ENCODE measurements at regions not wholly inside any gene's neighbourhood (a gene's known extent, or its start where the extent isn't known, plus 50 kb on each side); places are given as distances from the start of the nearest gene placed in this dataset.

DNA sequence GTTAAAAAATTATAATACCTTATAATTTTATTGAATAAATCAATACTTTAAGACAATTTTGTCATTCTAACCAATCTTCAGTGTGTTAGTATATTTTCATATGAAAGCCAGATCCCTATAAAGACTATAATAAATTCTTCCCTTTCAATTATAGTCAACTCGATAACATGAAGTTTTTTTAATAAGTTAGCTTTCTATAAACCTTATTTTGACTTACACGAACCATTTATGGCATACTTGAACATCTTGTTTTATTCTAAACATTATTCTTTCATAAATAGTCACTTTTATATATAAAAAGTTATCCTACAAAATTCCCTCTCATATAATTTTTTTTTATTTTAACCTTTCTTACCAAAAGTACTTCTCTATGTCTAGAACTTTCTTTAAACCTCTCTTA is 1002.3 kb downstream of the TMEM121 start:
- Histone ChIP-seq H4K20me1 (replicated peaks; ENCODE audit: control insufficient read depth, extremely low read depth, insufficient read depth, low read length) (no peaks in the 10 kb centered on the region), H3K27ac (ENCODE audit: insufficient read depth, low read depth, low read length) (no peak overlapping the region), H3K9me1 (replicated peaks; ENCODE audit: control insufficient read depth, extremely low read depth, insufficient read depth, low read length) (no peaks in the 10 kb centered on the region), H3K9ac (replicated peaks; ENCODE audit: extremely low read depth, insufficient read depth, low read length) (no peak overlapping the region), H3K4me1 (ENCODE audit: control insufficient read depth, extremely low read depth, insufficient read depth, low read length) (no peaks in the 10 kb centered on the region), H3K9me3 (replicated peaks; ENCODE audit: control insufficient read depth, insufficient read depth, low read length) (no peaks in the 10 kb centered on the region), H2AFZ (ENCODE audit: low read depth, low read length) (no peak overlapping the region), H3K36me3 (ENCODE audit: control insufficient read depth in 2 of 2, extremely low read depth in 1 of 2, insufficient read depth in 2 of 2, low read length in 2 of 2) (no peaks in the 10 kb centered on the region), H3K4me3 (replicated peaks in 1 of 3; ENCODE audit: insufficient read depth in 1 of 3, low read depth in 1 of 3, low read length in 3 of 3) (no peak overlapping the region), H3K27me3 (ENCODE audit: control insufficient read depth in 2 of 2, insufficient read depth in 2 of 2, low read length in 2 of 2) (no peaks in the 10 kb centered on the region), H3K4me2 (ENCODE audit: insufficient read depth, low read length) (no peak overlapping the region), H3K79me2 (ENCODE audit: control insufficient read depth, insufficient read depth, low read length) (no peaks in the 10 kb centered on the region)
- TF ChIP-seq EZH2 (IDR thresholded peaks at IDR 0.05; ENCODE audit: borderline replicate concordance, low read depth, low read length, severe bottlenecking) (no peak), MYC (IDR thresholded peaks at IDR 0.05; ENCODE audit: low read depth, low read length) (no peak), JUN (IDR thresholded peaks at IDR 0.05; ENCODE audit: borderline replicate concordance, insufficient read depth, insufficient read length, low read depth) (no peak), POLR2A (IDR thresholded peaks at IDR 0.05; ENCODE audit: low read depth, low read length) (no peak), GATA2 (IDR thresholded peaks at IDR 0.05; ENCODE audit: insufficient read depth, insufficient read length, low read depth, low read length) (no peak)
- TF ChIP-seq, protein P1, sequence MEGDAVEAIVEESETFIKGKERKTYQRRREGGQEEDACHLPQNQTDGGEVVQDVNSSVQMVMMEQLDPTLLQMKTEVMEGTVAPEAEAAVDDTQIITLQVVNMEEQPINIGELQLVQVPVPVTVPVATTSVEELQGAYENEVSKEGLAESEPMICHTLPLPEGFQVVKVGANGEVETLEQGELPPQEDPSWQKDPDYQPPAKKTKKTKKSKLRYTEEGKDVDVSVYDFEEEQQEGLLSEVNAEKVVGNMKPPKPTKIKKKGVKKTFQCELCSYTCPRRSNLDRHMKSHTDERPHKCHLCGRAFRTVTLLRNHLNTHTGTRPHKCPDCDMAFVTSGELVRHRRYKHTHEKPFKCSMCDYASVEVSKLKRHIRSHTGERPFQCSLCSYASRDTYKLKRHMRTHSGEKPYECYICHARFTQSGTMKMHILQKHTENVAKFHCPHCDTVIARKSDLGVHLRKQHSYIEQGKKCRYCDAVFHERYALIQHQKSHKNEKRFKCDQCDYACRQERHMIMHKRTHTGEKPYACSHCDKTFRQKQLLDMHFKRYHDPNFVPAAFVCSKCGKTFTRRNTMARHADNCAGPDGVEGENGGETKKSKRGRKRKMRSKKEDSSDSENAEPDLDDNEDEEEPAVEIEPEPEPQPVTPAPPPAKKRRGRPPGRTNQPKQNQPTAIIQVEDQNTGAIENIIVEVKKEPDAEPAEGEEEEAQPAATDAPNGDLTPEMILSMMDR (IDR thresholded peaks at IDR 0.05; ENCODE audit: extremely low read depth in 1 of 2, insufficient read depth in 1 of 2, low read depth in 1 of 2, low read length in 2 of 2): no peak
- TF ChIP-seq, protein P2, sequence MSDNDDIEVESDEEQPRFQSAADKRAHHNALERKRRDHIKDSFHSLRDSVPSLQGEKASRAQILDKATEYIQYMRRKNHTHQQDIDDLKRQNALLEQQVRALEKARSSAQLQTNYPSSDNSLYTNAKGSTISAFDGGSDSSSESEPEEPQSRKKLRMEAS (IDR thresholded peaks at IDR 0.05; ENCODE audit: insufficient read depth, insufficient read length): no peak
- ChIA-PET POLR2A (no interaction called here), CTCF (no interaction called here)
- no peak for DNase-seq (ENCODE audit: low read depth, low spot score)
- BruUV-seq (replicated peaks): no TSS peak
- dilution Hi-C loops (cut with MboI; ENCODE audit: extremely low pct_ligation_motif_present, low sequenced_read_pairs): no loop called here
- intact Hi-C loops (cut with micrococcal nuclease): no loop called here
- no peak for FAIRE-seq

DNA sequence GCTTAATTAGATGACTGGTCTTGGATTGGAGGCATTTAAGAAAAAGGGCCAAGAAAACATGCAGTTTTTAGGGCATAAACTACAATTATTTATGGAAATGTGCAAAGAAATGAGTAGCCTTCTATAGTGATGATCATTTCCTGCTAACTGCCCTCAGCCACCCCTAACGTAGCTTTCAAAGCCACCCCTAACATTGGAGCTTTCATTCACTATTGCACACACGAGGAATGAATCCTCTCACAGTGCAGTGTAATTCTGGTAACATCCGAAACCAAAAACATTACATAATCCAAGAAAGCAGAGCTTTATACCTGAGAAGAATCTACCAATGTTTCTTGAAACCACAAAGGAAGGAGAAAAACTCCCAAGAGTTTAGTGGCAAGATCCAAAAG is 1003.6 kb downstream of the TMEM121 start:
- Histone ChIP-seq H4K20me1 (replicated peaks; ENCODE audit: control insufficient read depth, extremely low read depth, insufficient read depth, low read length) (no peaks in the 10 kb centered on the region), H3K79me2 (ENCODE audit: control insufficient read depth, insufficient read depth, low read length) (no peaks in the 10 kb centered on the region), H3K9me3 (replicated peaks; ENCODE audit: control insufficient read depth, insufficient read depth, low read length) (no peaks in the 10 kb centered on the region), H3K9me1 (replicated peaks; ENCODE audit: control insufficient read depth, extremely low read depth, insufficient read depth, low read length) (no peaks in the 10 kb centered on the region), H3K4me3 (replicated peaks in 1 of 3; ENCODE audit: insufficient read depth in 1 of 3, low read depth in 1 of 3, low read length in 3 of 3) (no peak overlapping the region), H3K4me2 (ENCODE audit: insufficient read depth, low read length) (no peak overlapping the region), H3K36me3 (ENCODE audit: control insufficient read depth in 2 of 2, extremely low read depth in 1 of 2, insufficient read depth in 2 of 2, low read length in 2 of 2) (no peaks in the 10 kb centered on the region), H3K9ac (replicated peaks; ENCODE audit: extremely low read depth, insufficient read depth, low read length) (no peak overlapping the region), H2AFZ (ENCODE audit: low read depth, low read length) (no peak overlapping the region), H3K27me3 (ENCODE audit: control insufficient read depth in 2 of 2, insufficient read depth in 2 of 2, low read length in 2 of 2) (no peaks in the 10 kb centered on the region), H3K27ac (ENCODE audit: insufficient read depth, low read depth, low read length) (no peak overlapping the region), H3K4me1 (ENCODE audit: control insufficient read depth, extremely low read depth, insufficient read depth, low read length) (no peaks in the 10 kb centered on the region)
- CTCF ChIA-PET: no interaction called here
- POLR2A ChIA-PET: no interaction called here
- no peak for FAIRE-seq
- TF ChIP-seq JUN (IDR thresholded peaks at IDR 0.05; ENCODE audit: borderline replicate concordance, insufficient read depth, insufficient read length, low read depth) (no peak), FOS (IDR thresholded peaks at IDR 0.05; ENCODE audit: borderline replicate concordance, insufficient read depth, low read length) (no peak), POLR2A (IDR thresholded peaks at IDR 0.05; ENCODE audit: low read depth, low read length) (no peak), POLR2AphosphoS5 (IDR thresholded peaks at IDR 0.05; ENCODE audit: insufficient read depth, low read depth, low read length) (no peak), MYC (IDR thresholded peaks at IDR 0.05; ENCODE audit: low read depth, low read length) (no peak), GATA2 (IDR thresholded peaks at IDR 0.05; ENCODE audit: insufficient read depth, insufficient read length, low read depth, low read length) (no peak), EZH2 (IDR thresholded peaks at IDR 0.05; ENCODE audit: borderline replicate concordance, low read depth, low read length, severe bottlenecking) (no peak)
- TF ChIP-seq, protein P1 (IDR thresholded peaks at IDR 0.05; ENCODE audit: extremely low read depth in 1 of 2, insufficient read depth in 1 of 2, low read depth in 1 of 2, low read length in 2 of 2): no peak
- TF ChIP-seq, protein P2 (IDR thresholded peaks at IDR 0.05; ENCODE audit: insufficient read depth, insufficient read length): no peak
- BruUV-seq (replicated peaks): no TSS peak
- intact Hi-C loops (cut with micrococcal nuclease) (no loop called here), dilution Hi-C loops (cut with MboI; ENCODE audit: extremely low pct_ligation_motif_present, low sequenced_read_pairs) (no loop called here)
- DNase-seq (ENCODE audit: low read depth, low spot score): no peak

All from endothelial cell of umbilical vein (primary cell).